ENCODE measurements at regions not wholly inside any gene's neighbourhood (a gene's known extent, or its start where the extent isn't known, plus 50 kb on each side); places are given as distances from the start of the nearest gene placed in this dataset.
"Not testable (repeated sequence)": the region's sequence is repeated elsewhere in the genome, so short reads cannot be mapped to it uniquely, and the experiment has no call there.

DNA sequence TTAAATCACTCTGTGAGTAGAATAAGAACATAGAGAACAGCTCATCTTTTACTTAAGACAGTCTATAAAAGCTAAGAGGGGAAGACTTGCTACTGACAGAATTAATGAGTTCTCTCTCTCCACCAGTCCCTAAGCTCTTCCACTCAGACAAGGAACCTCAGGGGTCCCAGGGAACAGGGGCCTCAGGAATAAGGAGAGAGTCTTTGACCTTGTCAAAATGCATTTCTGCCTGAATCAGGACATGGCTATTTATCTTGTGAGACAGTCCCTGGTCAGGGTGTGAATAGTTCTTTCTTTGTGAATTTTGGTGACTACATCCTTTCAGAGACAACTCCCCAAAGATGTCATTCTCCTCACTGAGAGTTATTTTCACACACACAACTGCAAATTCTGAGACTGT lies 218.7 kb upstream of the HS3ST1 start:
- Mint-ChIP-seq H3K4me3 (no peak overlapping the region), H3K27me3 (ENCODE audit: insufficient read depth) (no peaks in the 10 kb centered on the region; the same call in none of the 2 replicates), H3K27ac (no peak overlapping the region), H3K4me1 (ENCODE audit: low read depth) (no peaks in the 10 kb centered on the region; the same call in 1 of the 2 replicates), H3K9me3 (peaks cover 15% of the 10 kb centered on the region; the same call in 1 of the 2 replicates), H3K36me3 (ENCODE audit: low read depth) (no peaks in the 10 kb centered on the region)
- no peak for DNase-seq
- TF ChIP-seq, protein P1, sequence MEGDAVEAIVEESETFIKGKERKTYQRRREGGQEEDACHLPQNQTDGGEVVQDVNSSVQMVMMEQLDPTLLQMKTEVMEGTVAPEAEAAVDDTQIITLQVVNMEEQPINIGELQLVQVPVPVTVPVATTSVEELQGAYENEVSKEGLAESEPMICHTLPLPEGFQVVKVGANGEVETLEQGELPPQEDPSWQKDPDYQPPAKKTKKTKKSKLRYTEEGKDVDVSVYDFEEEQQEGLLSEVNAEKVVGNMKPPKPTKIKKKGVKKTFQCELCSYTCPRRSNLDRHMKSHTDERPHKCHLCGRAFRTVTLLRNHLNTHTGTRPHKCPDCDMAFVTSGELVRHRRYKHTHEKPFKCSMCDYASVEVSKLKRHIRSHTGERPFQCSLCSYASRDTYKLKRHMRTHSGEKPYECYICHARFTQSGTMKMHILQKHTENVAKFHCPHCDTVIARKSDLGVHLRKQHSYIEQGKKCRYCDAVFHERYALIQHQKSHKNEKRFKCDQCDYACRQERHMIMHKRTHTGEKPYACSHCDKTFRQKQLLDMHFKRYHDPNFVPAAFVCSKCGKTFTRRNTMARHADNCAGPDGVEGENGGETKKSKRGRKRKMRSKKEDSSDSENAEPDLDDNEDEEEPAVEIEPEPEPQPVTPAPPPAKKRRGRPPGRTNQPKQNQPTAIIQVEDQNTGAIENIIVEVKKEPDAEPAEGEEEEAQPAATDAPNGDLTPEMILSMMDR (IDR thresholded peaks at IDR 0.05) = no peak

DNA sequence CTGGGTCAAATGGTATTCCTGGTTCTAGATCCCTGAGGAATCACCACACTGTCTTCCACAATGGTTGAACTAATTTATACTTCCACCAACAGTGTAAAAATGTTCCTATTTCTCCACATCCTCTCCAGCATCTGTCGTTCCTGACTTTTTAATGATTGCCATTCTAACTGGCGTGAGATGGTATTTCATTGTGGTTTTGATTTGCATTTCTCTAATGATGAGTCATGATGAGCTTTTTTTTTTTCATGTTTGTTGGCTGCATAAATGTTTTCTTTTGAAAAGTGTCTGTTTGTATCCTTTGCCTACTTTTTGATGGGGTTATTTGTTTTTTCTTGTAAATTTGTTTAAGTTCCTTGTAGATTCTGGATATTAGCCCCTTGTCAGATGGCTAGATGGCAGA lies 214.4 kb upstream of the HS3ST1 start:
- H3K36me3 Mint-ChIP-seq (ENCODE audit: low read depth); H3K4me1 Mint-ChIP-seq (ENCODE audit: low read depth); DNase-seq; H3K4me3 Mint-ChIP-seq; H3K27me3 Mint-ChIP-seq (ENCODE audit: insufficient read depth); H3K27ac Mint-ChIP-seq: not testable (repeated sequence)
- peaks cover 24% of the 10 kb centered on the region; the same call in 1 of the 2 replicates for H3K9me3 Mint-ChIP-seq

DNA sequence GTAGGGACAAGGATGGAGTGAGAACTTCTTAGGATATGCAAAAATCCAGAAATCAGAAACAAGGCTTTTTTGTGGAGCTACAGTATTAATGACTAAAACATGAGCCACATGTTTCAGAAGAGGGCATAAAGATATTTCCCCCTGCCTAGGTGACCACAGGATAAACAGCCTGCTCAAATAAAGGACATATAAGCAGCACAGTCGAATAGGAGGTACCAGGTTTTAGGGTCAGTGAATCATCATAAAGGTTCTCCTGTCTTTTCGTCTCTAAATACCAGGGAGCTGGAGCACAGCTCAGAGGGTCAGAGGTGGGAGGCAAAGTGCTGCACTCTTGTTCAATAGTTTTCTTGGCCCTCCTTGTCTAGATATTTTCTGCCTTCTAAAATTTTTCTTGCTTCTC lies 211.9 kb upstream of the HS3ST1 start:
- H3K27me3 Mint-ChIP-seq (ENCODE audit: insufficient read depth) = no peaks in the 10 kb centered on the region
- no peaks in the 10 kb centered on the region for H3K36me3 Mint-ChIP-seq (ENCODE audit: low read depth)
- H3K4me3 Mint-ChIP-seq = no peak overlapping the region
- DNase-seq = no peak
- peaks cover 24% of the 10 kb centered on the region; the same call in 1 of the 2 replicates for H3K9me3 Mint-ChIP-seq
- no peak overlapping the region for H3K27ac Mint-ChIP-seq
- H3K4me1 Mint-ChIP-seq (ENCODE audit: low read depth) = no peaks in the 10 kb centered on the region; the same call in 1 of the 2 replicates
- TF ChIP-seq, protein P1 (IDR thresholded peaks at IDR 0.05) = no peak

DNA sequence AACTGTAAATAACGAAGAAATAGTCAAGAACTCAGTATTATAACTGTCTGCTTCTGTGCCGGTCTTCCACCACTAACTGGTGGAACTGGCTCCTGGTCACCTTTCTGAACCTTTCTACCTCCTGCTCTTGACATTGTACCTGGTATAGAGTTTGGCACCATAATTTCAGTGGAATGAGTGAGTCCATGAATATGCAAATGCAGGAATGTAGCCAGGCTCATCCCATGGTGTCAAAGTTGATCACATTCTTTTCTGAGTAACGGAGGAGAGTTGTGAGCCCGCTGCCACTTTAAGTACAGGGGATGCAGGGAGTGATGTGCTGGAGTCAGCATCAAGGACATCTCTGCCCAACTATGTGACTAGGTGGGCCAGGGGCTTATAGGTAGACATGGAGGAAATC lies 207.9 kb upstream of the HS3ST1 start:
- Mint-ChIP-seq H3K27ac (no peak overlapping the region), H3K36me3 (ENCODE audit: low read depth) (no peaks in the 10 kb centered on the region), H3K9me3 (peaks cover 14% of the 10 kb centered on the region; the same call in 1 of the 2 replicates), H3K4me1 (ENCODE audit: low read depth) (no peaks in the 10 kb centered on the region), H3K4me3 (no peak overlapping the region), H3K27me3 (ENCODE audit: insufficient read depth) (no peaks in the 10 kb centered on the region)
- TF ChIP-seq, protein P1 (IDR thresholded peaks at IDR 0.05) = no peak
- DNase-seq = no peak

DNA sequence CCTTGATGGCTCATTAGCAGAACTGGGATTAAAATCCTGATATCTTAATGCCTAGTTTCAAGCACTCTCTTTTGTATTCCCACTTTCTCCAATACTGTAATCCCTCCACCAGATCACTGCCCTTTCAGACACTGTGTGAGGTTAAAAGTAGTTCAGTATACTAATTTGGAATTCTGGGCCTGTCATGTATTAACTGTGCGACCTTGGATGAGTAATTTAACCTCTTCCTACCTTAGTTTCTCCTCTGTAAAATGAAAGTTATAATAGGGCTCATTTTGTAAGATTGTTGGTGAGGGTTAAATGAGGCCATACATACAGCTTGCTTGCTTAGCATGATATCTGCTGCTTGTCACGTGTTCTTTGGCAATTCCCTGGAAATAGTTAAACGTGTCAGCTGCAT lies 207.3 kb upstream of the HS3ST1 start:
- Mint-ChIP-seq H3K9me3 (peaks cover 14% of the 10 kb centered on the region; the same call in 1 of the 2 replicates), H3K27ac (no peak overlapping the region), H3K36me3 (ENCODE audit: low read depth) (no peaks in the 10 kb centered on the region), H3K4me1 (ENCODE audit: low read depth) (no peaks in the 10 kb centered on the region), H3K27me3 (ENCODE audit: insufficient read depth) (no peaks in the 10 kb centered on the region), H3K4me3 (no peak overlapping the region)
- no peak for DNase-seq
- TF ChIP-seq, protein P1 (IDR thresholded peaks at IDR 0.05) = no peak

DNA sequence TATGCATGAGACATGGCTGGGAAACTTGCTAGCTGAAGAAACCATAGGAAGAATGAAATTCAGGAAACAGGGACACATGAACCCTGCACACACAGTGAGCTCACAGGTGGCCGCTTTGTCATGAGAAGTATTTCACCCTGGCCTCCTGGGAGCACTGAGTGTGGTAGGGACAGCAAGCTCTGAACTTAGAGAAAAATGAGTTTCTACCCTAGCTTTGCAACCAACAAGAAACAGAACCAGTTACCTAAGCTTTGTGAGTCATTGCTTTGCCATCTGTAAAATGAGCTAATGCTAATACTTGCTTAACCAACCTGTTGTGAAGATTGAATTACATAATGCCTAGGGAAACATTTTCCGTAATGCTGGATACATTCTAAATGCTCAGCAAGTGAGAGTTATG lies 206.6 kb upstream of the HS3ST1 start:
- TF ChIP-seq, protein P1 (IDR thresholded peaks at IDR 0.05) = no peak
- Mint-ChIP-seq H3K36me3 (ENCODE audit: low read depth) (no peaks in the 10 kb centered on the region), H3K27me3 (ENCODE audit: insufficient read depth) (no peaks in the 10 kb centered on the region), H3K27ac (no peak overlapping the region), H3K9me3 (peaks cover 14% of the 10 kb centered on the region; the same call in 1 of the 2 replicates), H3K4me3 (no peak overlapping the region), H3K4me1 (ENCODE audit: low read depth) (no peaks in the 10 kb centered on the region)
- no peak for DNase-seq
